ENCODE measurements at regions not wholly inside any gene's neighbourhood (a gene's known extent, or its start where the extent isn't known, plus 50 kb on each side); places are given as distances from the start of the nearest gene placed in this dataset.

DNA sequence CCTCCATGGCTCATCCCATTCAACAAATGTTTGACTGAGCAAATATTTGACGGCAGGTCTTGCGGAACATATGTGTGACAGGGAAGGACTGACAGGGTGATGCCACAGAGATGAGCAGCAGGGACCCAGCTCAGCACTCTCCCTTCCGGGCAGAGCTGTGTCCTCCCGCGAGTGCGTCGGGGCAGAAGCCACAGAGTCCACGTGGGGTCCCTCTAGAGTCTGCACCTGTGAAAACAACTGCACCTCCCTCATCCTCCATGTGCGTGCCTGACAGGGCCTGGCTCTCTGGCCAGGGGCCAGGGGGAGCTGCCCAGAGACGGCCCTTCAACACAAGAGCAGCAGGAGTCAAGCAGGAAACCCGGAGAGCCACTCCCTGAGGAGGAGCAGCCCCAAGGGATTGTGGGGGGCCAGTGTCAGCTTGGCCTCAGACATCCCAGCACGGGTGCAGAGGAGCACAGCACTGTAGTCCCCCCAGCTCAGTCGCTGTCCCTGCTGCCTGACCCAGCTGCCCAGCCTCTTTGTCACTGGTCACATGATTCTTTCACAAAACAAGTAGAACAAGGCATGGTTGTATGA is 83.6 kb upstream of the TMEM72 start:
- no peak for DNase-seq

DNA sequence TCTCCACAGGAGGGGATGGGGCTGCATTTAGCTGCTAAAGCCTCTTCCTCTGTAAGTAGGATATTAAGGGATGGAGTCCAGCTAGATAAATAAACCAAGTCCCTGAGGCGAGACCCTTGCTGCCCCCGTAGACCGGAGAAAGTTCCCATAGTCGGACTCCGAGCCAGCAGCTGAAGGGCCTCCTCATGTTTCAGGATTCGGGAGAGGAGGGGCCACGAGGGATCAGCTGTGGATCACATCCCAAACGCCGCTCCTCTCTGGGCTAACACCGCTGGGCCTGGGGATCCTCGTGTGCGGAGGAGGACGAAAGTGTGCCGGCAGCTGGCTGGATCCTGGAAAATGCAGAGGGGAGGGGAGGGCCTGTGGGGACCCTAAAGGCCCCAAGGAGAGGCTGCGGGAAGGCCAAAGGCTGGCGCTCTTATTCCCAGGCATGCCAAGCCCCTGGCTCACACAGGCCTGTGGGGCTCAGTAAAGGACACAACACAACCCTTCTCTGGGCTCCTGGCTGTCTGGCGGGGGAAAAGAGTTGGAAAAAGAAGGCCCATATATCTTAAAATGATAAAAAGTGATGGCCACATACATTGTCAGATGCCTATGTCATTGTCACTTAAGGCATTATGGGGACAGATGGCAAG is 82.5 kb upstream of the TMEM72 start:
- no peak for DNase-seq

DNA sequence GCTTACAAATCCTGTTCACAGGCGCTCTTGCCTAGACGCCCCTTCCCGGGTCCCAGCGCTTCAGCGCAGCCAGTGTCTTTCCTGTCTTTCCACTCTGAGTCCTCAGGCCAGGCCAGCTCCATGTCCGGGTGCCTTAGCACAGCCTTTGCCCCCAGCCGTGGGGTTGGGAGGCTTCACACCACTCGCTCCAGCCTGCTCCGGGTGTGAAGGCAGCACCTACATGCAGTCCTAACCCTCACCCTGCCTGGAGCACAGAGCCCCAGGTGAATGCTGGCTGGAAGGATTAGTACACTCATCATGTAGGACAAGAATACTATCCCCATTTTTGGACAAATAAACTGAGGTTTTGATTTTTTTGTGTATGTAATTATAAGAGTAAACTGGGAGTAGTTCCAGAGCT is 81.7 kb upstream of the TMEM72 start:
- DNase-seq = no peak

DNA sequence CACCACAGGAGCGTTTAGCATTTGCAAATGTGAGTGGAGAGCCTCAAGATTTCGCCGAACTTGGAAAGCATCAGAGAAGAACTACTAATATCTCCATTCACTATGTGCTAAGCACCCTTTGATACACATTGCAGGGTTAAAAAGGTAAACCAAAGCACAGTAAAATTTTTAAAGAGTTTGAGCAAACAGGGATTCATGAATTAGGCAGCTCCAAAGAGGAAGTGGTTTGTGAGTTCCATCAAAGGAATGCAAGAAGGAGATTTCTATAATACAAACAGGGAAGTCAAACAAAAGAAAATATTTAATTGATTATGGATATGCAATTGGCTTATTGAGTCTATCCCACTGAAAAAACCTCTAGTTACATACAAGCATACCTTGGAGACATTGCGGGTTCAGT is 81.1 kb upstream of the TMEM72 start:
- peak; percentile 71 for DNase-seq

DNA sequence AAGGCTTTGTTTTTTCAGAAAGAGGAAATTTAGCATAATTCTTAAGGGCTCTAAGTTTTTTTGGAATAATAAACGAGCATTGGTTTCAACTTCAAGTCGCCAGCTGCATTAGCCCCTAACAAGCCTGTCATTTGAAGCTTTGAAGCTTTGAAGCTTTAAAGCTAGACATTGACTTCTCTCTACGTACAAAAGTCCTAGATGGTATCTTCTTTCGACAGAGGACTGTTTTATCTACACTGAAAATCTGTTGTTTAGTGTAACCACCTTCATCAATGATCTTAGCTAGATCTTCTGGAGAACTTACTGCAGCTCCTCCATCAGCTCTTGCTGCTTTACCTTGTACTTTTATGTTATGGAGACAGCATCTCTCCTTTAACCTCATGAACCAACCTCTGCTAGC is 79.6 kb upstream of the TMEM72 start:
- DNase-seq = no peak

DNA sequence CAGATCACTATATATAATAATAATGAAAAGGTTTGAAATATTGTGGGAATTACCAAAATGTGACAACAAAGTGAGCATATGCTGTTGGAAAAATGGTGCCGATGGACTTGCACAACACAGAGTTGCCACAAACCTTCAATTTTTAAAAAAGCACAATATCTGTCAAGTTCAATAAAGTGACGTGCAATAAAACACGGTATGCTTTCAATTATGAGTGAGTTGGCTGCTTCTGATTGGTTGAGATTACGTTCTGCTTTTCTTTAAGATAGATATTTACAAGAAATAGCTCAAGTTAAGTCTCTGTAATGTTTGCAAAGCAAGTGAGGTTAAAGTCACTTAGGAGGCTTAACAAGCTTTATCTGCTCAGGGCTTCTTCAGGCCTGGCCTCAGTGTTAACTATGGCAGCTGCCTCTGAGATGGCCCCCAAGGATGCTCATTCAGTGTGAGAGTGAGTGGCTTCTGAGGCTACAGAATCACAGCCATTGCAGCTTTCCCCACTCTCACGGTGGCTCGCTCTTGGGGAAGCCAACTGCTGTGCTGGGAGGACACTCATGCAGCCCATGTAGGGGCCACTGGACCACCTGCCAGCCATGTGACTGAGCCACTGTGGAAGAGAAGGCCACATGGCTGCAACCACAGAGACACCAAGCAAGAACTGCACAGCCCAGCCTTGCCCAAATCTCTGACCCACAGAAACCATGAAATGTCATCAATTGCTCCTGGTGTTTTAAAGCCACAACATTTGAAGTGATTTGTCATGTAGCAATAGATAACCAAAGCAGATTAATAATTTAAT is 78.3 kb upstream of the TMEM72 start:
- no peak for DNase-seq

DNA sequence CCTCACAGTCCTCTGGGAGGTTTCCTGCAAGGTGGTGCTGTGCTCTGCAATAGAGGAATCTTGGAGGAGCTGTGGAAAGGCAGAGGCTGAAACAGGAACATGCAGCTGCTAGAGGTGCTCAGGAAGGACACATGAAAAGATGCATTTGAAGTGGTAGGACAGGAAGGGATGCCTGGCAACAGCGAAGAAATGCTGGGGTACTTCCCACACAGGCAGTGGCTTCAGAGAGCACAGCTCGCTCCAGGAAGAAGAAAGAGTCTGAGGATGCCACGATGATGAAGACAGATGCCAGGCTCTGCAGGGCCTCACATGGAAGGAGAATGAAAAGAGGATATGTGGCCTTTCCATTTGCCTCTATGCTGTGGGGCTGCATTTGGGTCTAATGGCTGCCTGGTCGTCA is 77.0 kb upstream of the TMEM72 start:
- DNase-seq = no peak

DNA sequence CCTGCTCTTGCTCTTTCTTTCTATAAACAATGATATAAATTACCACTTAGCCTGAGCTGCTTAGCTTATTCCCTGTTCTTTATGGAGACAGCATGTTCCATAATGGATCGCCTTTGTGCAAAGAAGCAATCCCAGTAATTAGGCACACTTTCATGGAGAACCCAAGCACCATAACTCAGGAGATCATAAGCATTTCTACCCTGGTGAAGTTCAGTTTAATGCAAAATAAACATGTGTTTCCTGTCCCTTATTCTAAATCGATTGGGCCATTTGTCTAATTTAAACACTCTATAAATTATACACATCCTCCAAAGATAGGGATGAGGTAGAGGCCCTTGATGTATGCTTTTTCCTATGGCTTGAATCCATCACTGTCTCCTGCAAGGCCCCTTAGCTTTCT is 75.8 kb upstream of the TMEM72 start:
- DNase-seq = no peak

DNA sequence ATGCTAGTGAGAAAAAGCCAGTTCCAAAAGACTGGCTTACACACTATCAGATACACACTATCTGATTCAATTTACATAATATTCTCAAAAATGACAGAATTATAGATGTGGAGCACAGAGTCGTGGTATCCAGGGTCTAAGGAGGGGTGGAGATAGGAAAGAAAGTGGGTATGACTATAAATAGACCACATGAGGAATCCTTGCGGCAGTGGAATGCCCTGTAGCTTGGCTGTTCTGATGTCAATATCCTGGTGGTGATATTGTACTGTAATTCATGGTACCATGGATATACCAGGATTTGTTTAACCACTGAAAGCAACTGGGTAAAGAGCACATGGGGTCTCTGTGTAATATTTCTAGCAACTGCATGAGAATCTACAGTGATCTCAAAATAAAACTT is 67.7 kb upstream of the TMEM72 start:
- DNase-seq = no peak

DNA sequence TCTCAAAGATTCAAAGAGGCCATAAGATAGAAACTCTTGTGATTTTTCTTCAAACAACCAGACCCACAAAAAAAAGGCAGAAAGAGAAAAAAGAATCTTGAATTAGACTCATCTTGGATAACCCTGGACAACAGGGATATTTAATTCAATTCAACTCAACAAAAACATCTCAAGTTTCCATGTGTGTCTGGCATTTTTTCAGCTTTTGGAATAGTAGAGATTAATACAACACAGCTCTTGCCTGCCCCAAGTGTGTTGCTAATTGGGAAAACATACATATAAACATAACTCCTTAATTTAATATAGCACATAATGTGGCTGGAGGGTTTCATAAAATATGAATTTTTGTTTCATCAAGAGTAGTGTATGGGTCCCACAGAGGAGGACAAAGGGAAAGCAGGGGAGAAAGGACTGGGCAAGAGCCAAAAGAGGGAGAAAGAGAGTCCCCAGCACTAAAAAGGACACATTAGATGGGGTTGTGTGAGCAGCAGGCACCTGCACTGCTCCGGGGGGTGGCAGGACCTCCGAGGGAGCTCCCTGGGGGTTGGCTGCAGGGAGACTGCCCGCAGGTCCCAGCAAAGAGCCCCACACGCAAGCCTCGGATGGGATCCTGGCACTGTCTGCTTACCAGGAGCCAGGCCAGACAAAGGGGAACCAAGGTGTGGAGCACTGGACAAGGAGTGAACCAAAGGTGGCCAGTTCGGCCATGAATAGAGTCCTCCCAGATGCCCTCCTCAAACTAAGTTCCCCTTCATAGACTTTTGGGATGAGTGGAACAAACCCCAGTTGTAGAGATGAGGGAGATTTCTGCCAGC is 65.6 kb upstream of the TMEM72 start:
- no peak for DNase-seq

DNA sequence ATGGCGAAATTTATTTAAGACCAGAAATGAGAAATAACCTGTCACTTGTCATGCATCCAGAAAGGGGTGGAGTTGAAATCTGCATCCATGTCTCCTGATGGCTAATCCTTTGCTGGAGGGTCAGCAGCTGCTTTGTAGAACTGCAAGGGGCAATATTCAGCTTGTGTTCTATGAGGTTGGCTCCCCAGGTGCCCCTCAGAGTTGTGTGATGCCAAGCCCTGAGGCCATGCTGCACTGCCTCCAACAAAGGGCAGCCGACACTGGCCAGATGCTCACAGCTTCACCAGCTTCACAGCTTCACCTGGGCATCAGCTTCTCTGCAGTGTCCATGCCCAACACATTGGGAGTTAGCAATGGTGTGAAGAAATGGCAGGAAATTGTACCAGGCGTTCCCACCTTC is 64.0 kb upstream of the TMEM72 start:
- DNase-seq = no peak

DNA sequence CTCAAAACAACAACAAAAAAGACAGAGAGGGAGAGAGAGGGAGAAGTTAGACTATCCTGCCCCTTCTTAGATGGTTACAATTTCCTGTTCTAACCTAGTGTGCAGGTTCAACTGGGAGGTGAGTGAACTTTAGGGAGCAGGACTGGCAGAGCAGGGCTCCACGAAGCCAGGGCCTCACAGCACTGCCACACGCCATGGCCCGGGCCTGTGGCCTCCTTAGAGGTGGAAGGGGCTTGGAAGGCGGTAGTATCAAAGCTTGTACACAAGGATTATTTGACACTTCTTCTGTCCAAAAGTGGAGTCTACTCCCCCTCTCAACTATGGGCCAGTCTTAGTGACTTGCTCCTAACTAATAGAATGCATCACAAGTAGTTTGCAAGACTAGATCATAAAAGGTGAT is 62.9 kb upstream of the TMEM72 start:
- DNase-seq = no peak

DNA sequence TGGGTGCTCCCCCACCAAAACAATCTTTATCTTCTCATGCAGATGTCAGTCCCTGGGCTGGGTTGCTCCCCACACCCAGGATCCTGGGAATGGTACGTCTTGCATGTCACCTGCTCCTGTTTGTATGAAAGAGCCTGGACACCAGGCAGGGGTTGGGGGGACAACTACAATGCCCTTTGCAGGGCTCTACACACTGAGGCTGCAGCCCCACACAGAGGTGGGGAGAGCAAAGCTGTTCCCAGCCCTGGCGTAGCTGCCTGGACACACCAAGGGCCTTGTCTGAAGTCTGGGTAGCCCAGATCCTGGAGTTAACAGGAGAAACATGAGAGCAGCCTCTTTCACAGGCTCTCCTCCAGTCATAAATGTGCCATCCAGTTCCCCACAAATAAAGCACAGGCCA is 61.2 kb upstream of the TMEM72 start:
- DNase-seq = no peak

DNA sequence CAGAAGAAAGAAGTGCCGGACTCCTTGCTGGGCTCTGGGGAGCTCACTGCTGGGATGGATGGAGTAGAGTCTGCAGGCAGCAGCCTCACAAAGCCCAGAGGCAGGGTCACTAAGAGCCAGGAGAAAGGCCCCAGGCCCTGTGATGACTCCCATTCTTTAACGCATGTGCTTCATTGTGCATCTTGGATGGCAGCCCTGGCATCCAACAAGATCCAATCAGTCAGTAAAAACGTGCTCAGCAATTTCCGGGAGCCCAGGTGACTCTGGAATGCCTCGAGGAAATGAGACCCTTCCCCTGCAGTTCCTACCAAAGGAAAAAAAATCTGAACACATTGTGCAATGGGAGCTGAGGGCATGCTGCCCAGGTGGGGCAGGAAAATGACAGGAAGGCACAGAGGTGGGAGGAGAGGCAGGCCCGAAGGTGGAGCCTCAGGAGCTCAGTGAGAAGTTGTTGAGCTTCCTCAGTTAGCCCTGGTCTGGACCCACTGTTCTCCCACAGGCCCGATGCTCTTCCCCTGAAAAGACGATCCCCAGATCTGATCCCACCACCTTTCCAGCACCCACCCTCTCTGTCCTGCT is 60.7 kb upstream of the TMEM72 start:
- DNase-seq = no peak

DNA sequence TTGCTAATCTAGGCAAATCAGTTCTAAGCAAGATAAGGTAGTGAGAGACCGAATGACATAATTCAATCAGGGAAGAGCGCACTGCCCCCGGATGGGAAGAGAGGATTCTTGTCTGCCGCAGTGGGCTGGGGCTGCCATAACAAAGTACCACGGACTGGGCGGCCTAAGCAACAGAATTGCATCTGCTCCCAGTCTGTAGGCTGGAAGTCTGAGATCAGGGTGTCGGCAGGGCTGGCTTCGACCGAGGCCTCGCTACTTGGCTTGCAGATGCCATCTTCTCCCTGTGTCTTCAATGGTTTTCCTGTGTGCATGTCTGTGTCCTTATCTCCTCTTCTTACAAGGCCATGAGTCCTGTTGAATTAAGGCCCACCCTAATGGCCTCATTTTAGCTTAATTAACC is 59.7 kb upstream of the TMEM72 start:
- DNase-seq = no peak

DNA sequence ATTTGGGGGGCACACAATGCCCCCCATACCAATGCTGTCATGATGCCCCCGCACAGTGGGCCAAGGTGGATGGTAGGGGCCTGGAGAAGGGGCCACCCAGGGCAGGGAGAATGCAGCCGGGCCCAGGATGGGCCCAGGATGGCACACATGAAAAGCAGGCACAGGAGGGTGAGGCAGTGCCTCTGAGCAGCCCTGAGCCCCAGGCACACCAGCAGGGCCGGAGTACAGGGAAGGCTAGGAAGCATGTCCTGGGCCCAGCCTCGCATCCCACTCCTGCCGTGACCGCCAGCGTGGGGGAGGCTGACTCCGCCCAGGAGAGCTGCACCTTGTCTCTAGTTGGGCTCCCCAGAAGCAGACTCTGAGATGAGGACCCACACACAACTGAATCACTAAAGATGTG is 59.3 kb upstream of the TMEM72 start:
- DNase-seq = no peak

DNA sequence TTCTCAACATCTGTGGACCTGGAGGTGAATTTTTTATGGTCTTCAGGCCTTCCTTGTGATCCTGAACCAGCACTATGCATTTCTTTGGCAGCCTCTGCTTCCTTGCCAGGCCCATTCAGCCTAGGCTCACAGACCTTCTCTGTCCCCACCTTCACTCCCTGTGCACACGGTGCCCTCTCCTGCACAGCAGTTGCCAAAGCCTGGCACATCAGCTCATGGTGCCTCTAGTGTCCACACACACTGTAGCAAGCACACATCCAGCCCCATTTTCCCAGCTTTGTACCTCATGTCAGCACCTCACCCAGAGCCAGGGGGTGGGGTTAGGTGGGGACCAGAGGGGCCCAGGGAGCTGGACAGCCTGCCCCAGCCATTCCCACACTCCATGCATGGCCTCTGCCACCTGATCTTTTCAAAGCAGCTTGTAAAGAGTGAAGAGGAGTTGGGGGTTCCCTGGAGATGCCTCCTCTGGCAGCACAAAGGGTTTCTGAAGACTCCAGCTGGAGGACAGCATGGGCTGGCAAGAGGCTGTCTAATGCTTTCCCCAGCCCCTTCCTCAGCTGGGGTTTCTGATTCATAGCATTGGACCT is 57.9 kb upstream of the TMEM72 start:
- DNase-seq = peak; percentile 61

DNA sequence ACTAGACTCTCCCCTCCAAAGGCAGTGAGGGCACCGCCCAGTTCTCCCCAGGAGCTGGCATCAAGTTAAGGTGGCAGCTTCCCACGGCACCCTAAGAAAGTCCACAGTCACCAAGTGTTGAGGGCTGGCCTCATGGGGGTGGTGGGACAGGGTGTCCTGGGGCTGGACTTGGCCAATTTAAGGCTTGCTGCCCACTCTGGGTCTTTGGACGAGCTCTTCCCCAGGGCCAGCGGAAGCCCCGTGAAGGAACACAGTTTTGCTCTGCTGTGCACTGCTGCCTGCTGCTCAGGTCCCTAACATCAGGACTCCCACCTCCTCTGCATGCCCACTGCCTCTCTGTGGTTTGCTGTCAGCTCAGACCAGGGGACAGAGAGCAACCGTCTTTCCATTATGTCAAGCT is 57.3 kb upstream of the TMEM72 start:
- no peak for DNase-seq

DNA sequence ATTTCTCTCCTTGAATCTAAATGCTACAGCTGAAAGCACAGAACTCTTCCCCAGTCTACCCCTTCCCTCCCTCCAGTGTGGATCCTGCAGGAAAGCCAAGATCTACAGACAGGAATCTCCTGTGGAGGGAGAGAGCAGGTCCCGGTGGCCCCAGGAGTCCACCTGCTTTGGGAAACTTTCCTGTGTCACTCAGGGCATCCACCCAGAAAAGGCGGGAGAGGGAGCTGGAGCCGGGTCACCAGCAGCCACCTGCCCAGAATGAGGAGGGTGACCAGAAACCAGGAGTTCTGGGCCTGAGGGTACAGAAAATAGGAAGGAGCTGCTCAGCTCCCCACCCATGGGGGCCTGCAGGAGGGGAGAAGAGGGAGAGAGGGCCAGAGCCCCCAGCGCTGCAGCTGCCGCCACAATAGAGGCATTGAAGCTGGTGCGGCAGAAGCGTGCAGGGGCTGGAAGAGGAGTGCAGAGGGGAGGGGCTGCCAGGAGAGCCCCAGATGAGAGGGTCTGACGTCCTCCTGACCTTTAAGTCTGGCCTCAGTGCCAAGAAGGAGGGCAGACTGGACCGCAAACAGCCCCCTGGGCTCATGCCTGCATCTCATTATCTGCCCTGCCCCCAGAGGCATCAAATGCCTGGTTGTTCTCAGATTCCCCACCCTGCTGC is 56.3 kb upstream of the TMEM72 start:
- no peak for DNase-seq

DNA sequence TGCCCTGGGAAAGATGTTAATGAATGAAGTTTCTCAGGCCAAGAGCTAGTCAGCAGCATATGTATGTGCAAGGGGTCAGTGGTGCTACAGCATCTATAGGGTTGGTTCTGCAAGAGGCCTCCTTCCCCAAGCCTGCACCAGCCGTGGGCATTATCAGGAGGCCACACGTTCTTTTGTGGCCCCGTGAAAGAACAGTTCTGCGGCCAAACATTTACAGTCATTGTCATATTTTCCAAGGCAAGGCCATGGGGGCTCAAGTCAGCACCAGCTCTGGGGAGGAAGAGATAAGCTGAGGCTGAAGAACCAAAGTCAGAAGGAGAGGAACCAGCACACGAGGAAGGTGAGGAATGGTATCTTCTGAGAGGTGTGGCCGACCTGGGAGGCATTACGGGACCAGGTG is 54.4 kb upstream of the TMEM72 start:
- DNase-seq = no peak

DNA sequence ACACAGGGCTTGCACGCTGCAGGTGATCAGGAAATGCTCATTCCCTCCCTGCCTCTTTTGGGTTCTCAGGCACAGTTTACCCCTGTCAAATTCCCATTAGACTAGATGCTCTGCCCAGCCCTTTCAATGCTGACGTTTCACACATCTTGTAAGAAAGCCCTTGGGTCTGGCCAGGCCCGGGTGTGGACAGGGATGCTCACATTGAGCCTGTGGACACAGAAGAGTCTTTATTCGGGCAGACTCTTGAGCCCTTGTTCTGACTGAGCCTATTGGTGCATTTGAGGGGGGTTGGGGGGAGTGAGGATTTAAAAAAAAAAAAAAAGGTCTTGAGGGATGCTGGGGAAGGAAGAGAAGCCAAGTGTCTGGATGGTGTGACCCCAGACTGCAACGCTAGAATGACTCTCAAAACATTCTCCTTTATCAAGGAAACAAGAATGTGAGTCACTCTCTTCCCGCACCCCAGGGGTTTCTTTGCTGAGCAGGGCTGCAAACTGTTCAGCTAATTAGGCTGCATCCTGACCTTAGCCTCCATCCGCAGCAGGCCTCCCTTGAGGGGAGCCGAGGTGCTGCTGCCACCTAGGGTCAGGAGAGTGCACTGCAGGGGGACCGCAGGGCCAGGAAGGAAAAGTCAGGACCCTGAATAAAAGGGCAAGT is 53.6 kb upstream of the TMEM72 start:
- peak; percentile 88 for DNase-seq

DNA sequence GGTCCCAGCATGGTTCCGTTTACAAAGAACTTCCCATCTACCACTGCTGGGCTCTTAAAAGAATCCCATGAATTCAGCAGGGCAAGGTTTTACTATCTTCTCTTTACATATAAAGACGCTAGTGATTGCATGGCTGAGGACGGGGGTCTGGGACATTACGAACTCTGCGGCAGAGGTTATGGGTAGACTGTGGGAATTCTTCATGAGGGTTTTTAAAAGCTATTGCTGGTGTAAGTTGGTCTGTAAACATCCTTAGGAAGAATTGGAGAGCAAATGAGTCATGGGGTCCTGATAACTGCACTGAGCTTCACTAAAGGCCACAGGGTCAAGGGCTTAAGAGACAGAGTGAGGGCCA is 53.1 kb upstream of the TMEM72 start:
- DNase-seq = no peak

Data from fibroblast of upper back skin (primary cell).